GM12878 (cell line): ENCODE measurements at regions not wholly inside any gene's neighbourhood (a gene's known extent, or its start where the extent isn't known, plus 50 kb on each side); places are given as distances from the start of the nearest gene placed in this dataset.

ENCODE experiments used
- ATAC-seq: fragments of 200-7000 bp; cut with Tn5 transposase; 3 replicates; pipeline ENCODE4 v1.9.1; 2020; ENCODE audit warnings: mild to moderate bottlenecking, moderate library complexity
- BruUV-seq: library from RNA; stranded (reverse); fragments of 400-500 nt; replicated peaks from 2 replicates; lab custom pipeline; 2021; lab: Mats Ljungman, UMichigan
- CTCF ChIA-PET: fragments of 300-600 bp; sonication (Branson Sonifier 250); formaldehyde crosslinking; extraction: SDS; loops from one replicate; lab custom pipeline; 2021; ENCODE audit warnings: inconsistent platforms; lab: Yijun Ruan, JAX
- POLR2A ChIA-PET: fragments of 350-600 bp; formaldehyde crosslinking; extraction: SDS; loops from one replicate; lab custom pipeline; 2021; ENCODE audit warnings: inconsistent platforms; lab: Charles Lee
- RAD21 ChIA-PET: fragments of 300-600 bp; sonication (Branson Sonifier 250); formaldehyde crosslinking; loops from one replicate; lab custom pipeline; 2023; ENCODE audit warnings: antibody characterized with exemption; ENCODE audit not compliant: unreplicated experiment; lab: Charles Lee
- SMC1A ChIA-PET: fragments of 300-600 bp; sonication (Branson Sonifier 250); formaldehyde crosslinking; loops from one replicate; lab custom pipeline; 2023; ENCODE audit not compliant: unreplicated experiment, uncharacterized antibody; lab: Charles Lee
- DNase-seq: peaks from one replicate; pipeline ENCODE4 v3.0.0-alpha.2; 2011; ENCODE audit warnings: low read depth, low spot score
- FAIRE-seq: peaks from 3 replicates; lab custom pipeline; 2011; peaks lifted over from hg19 to GRCh38; lab: Jason Lieb, UNC
- H2AFZ ChIP-seq: 2 replicates; pipeline ENCODE4 v1.6.0; 2011; ENCODE audit warnings: low read depth, low read length, control low read depth; ENCODE audit not compliant: control insufficient read depth
- H3K27ac ChIP-seq: 2 replicates; pipeline ENCODE4 v1.5.1; 2011; ENCODE audit warnings: control low read depth; ENCODE audit not compliant: control insufficient read depth, insufficient read depth
- H3K27me3 ChIP-seq, 2 experiments: replicated peaks in 1 of 2; 2 replicates each; pipeline versions ENCODE4 v1.6.0 to v1.6.1; 2011; ENCODE audit warnings: low read length in 1 of 2; ENCODE audit not compliant: control insufficient read depth in 2 of 2, insufficient read depth in 2 of 2
- H3K36me3 ChIP-seq, 2 experiments: 2 replicates each; pipeline ENCODE4 v1.5.1; 2011; ENCODE audit warnings: low read length in 1 of 2; ENCODE audit not compliant: control insufficient read depth in 2 of 2, insufficient read depth in 2 of 2
- H3K4me1 ChIP-seq: 2 replicates; pipeline ENCODE4 v1.6.1; 2011; ENCODE audit warnings: mild to moderate bottlenecking, low read length, moderate library complexity, mixed read lengths; ENCODE audit not compliant: control insufficient read depth, insufficient read depth
- H3K4me2 ChIP-seq: 2 replicates; pipeline ENCODE4 v1.6.0; 2011; ENCODE audit warnings: control low read depth; ENCODE audit not compliant: control insufficient read depth, insufficient read depth
- H3K4me3 ChIP-seq: fragments of 200-600 bp; sonication (generic); 2 replicates; pipeline ENCODE4 v1.5.1; 2016
- H3K79me2 ChIP-seq: 2 replicates; pipeline ENCODE4 v1.6.0; 2011; ENCODE audit warnings: low read length; ENCODE audit not compliant: control insufficient read depth, insufficient read depth
- H3K9ac ChIP-seq: 2 replicates; pipeline ENCODE4 v1.8.0; 2011; ENCODE audit warnings: low read length, control low read depth, mixed read lengths; ENCODE audit not compliant: control insufficient read depth, insufficient read depth
- H3K9me3 ChIP-seq: replicated peaks from 3 replicates; pipeline ENCODE4 v1.5.1; 2011; ENCODE audit warnings: mild to moderate bottlenecking, low read length; ENCODE audit not compliant: control insufficient read depth, insufficient read depth
- H4K20me1 ChIP-seq: 2 replicates; pipeline ENCODE4 v1.6.0; 2011; ENCODE audit not compliant: control insufficient read depth, insufficient read depth
- ATF7 ChIP-seq: fragments of 450-650 bp; IDR thresholded peaks from 2 replicates; pipeline ENCODE4 v1.6.1; 2016; ENCODE audit warnings: low read depth, mild to moderate bottlenecking
- CEBPB ChIP-seq, 2 experiments: fragments of 150-350 bp in 1 of 2; IDR thresholded peaks; 2 replicates each; pipeline ENCODE4 v1.6.1; 2012 to 2014; ENCODE audit warnings: low read depth in 2 of 2, low read length in 2 of 2, borderline replicate concordance in 1 of 2, inconsistent platforms in 1 of 2
- EZH2 ChIP-seq: IDR thresholded peaks from 2 replicates; pipeline ENCODE4 v1.6.1; 2012; ENCODE audit warnings: low read depth, mild to moderate bottlenecking, control low read depth, inconsistent platforms, low read length, borderline replicate concordance; ENCODE audit not compliant: control insufficient read depth
- HDAC2 ChIP-seq: fragments of 200-600 bp; sonication (generic); IDR thresholded peaks from 2 replicates; pipeline ENCODE4 v1.6.1; 2017
- STAT3 ChIP-seq: IDR thresholded peaks from 2 replicates; pipeline ENCODE4 v1.6.1; 2011; ENCODE audit warnings: low read depth, low read length, improper control_type of control experiment
- SUPT20H ChIP-seq: IDR thresholded peaks from 2 replicates; pipeline ENCODE4 v1.6.1; 2011; ENCODE audit warnings: low read depth, mild to moderate bottlenecking, low read length, moderate library complexity, borderline replicate concordance; ENCODE audit not compliant: control insufficient read depth
- whole genome bisulfite sequencing: methylation state at CpG from one replicate; pipeline ENCODE4 v1.1.6; 2016; ENCODE audit warnings: low lambda C conversion rate; ENCODE audit not compliant: insufficient replicate concordance, insufficient coverage; ENCODE audit errors: missing lambda C conversion rate; 5-methylcytosine and 5-hydroxymethylcytosine counted together
- in situ Hi-C: fragments of 300-500 bp; cut with MboI; formaldehyde crosslinking; loops from 9 replicates; pipeline ENCODE4 v1.14.3; 2018; ENCODE audit warnings: mixed read lengths
- intact Hi-C: fragments of 100-400 bp; cut with micrococcal nuclease; formaldehyde crosslinking; loops from one replicate; pipeline ENCODE4 v1.14.2; 2022; ENCODE audit not compliant: unreplicated experiment
- TF ChIP-seq, protein P1 (sequence below): fragments of 450-650 bp; IDR thresholded peaks from 2 replicates; pipeline ENCODE4 v1.6.1; 2017; ENCODE audit warnings: mild to moderate bottlenecking
- TF ChIP-seq, protein P2 (sequence below): fragments of 450-650 bp; IDR thresholded peaks from 2 replicates; pipeline ENCODE4 v1.6.1; 2016; ENCODE audit warnings: mild to moderate bottlenecking
- TF ChIP-seq, protein P3 (sequence below): IDR thresholded peaks from 2 replicates; pipeline ENCODE4 v1.6.1; 2011; ENCODE audit warnings: mild to moderate bottlenecking, low read depth, low read length, moderate library complexity; ENCODE audit not compliant: insufficient replicate concordance
- TF ChIP-seq, protein P4 (sequence below): IDR thresholded peaks from 2 replicates; pipeline ENCODE4 v1.6.1; 2011; ENCODE audit warnings: low read depth, mild to moderate bottlenecking, low read length, moderate library complexity, borderline replicate concordance; ENCODE audit errors: extremely low read depth

DNA sequence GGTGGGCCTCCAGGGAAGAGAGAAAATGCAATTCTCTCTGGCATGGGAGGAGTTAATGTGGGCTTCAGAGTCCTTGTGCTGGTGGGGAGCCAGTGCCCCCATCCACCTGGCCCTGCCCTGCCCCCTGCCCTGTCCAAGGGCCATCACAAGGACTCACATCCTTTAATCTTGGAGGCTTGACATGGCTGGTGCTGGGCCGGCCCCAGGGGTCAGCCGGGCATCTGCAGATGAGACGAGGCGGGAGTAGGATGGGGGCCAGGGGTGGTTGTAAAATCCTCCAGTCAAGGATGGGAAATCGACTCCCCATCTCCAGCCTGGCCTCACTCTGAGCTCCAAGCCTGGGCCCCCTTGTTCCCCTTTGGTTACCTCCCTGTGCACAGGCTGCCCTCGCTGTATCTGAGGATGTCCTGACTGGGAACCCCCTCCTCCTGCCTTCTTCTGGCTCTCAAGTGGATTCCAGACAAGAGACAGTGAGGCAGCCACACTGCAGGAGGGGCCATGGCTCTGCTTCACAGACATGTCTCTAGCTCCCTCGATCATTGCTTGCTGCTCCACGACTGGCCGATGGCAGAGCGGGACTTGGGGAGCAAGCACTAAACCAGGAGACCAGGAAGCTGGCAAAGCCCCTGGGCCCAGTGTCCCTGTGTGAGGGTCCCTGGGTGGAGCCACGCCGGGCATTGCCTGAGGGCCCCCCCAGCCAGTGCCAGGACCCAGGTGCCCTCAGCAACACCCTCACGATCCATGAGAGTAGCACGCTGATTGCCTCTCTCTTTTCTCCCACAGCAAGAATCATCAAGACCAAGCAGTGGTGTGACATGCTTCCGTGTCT, 1120.5 kb downstream of the BRD1 start:
- TF ChIP-seq ATF7: no peak
- TF ChIP-seq, protein P1, sequence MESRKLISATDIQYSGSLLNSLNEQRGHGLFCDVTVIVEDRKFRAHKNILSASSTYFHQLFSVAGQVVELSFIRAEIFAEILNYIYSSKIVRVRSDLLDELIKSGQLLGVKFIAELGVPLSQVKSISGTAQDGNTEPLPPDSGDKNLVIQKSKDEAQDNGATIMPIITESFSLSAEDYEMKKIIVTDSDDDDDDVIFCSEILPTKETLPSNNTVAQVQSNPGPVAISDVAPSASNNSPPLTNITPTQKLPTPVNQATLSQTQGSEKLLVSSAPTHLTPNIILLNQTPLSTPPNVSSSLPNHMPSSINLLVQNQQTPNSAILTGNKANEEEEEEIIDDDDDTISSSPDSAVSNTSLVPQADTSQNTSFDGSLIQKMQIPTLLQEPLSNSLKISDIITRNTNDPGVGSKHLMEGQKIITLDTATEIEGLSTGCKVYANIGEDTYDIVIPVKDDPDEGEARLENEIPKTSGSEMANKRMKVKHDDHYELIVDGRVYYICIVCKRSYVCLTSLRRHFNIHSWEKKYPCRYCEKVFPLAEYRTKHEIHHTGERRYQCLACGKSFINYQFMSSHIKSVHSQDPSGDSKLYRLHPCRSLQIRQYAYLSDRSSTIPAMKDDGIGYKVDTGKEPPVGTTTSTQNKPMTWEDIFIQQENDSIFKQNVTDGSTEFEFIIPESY: no peak
- in situ Hi-C loops: no loop called here

DNA sequence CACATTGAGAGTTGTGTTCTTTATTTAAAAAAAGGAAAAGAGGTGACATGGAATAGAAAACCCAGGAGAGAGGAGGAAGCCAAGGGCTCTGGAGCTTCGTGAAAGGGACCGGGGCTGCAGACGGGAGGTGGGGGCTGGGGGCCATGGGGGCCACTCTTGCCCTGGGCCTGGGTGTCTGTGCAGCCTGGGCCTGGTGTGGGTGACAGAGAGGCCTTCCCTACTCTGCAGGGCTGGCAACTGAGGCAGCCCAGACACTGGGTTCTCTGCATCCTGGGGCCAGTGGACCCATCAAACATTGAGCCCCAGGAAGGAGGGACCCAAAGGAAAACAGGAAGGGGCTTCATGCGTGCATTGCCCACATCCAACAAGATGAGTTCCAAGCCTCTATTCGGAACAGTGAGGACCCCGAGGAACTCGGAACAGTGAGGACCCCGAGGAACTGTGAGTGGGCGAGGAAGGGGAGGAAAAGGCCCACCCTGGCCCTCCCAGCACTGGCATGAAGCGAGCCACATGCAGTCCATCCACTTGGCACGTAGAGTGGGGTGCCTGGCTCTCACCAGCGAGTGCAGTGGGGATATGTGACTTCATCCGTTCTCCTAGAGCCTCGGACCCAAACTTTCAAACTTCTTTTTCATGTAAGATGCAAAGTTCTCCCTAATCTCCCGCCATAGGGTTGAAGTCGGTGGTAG, 1121.6 kb downstream of the BRD1 start:
- intact Hi-C loops: no loop called here
- RAD21 ChIA-PET: no interaction called here
- 19% methylated on average over 16 of the region's 16 CpGs for WGBS
- Histone ChIP-seq H3K79me2 (no peaks in the 10 kb centered on the region), H3K4me1 (no peaks in the 10 kb centered on the region), H3K36me3 (no peaks in the 10 kb centered on the region), H2AFZ (no peak overlapping the region), H3K27me3 (no peaks in the 10 kb centered on the region), H3K4me3 (no peak overlapping the region), H3K9me3 (no peaks in the 10 kb centered on the region; the same call in 2 of the 3 replicates), H3K4me2 (no peak overlapping the region), H4K20me1 (no peaks in the 10 kb centered on the region), H3K9ac (no peak overlapping the region), H3K27ac (no peak overlapping the region)
- FAIRE-seq (no peak), ATAC-seq (no peak), DNase-seq (no peak)
- CTCF ChIA-PET: no interaction called here
- SMC1A ChIA-PET: no interaction called here
- TF ChIP-seq STAT3: no peak
- TF ChIP-seq, protein P2, sequence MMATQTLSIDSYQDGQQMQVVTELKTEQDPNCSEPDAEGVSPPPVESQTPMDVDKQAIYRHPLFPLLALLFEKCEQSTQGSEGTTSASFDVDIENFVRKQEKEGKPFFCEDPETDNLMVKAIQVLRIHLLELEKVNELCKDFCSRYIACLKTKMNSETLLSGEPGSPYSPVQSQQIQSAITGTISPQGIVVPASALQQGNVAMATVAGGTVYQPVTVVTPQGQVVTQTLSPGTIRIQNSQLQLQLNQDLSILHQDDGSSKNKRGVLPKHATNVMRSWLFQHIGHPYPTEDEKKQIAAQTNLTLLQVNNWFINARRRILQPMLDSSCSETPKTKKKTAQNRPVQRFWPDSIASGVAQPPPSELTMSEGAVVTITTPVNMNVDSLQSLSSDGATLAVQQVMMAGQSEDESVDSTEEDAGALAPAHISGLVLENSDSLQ: no peak
- TF ChIP-seq, protein P3, sequence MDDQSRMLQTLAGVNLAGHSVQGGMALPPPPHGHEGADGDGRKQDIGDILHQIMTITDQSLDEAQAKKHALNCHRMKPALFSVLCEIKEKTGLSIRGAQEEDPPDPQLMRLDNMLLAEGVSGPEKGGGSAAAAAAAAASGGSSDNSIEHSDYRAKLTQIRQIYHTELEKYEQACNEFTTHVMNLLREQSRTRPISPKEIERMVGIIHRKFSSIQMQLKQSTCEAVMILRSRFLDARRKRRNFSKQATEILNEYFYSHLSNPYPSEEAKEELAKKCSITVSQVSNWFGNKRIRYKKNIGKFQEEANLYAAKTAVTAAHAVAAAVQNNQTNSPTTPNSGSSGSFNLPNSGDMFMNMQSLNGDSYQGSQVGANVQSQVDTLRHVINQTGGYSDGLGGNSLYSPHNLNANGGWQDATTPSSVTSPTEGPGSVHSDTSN: no peak
- no peak for TF ChIP-seq CEBPB (IDR thresholded peaks at IDR 0.05; ENCODE audit: borderline replicate concordance in 1 of 2, low read depth in 2 of 2, low read length in 2 of 2)
- TF ChIP-seq EZH2: no peak
- no peak for TF ChIP-seq SUPT20H
- no peak for TF ChIP-seq HDAC2
- TF ChIP-seq, protein P4, sequence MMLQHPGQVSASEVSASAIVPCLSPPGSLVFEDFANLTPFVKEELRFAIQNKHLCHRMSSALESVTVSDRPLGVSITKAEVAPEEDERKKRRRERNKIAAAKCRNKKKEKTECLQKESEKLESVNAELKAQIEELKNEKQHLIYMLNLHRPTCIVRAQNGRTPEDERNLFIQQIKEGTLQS: no peak
- no TSS peak for BruUV-seq
- POLR2A ChIA-PET: no interaction called here
- in situ Hi-C loops: no loop called here

More for the DNA sequence above, 1120.5 kb downstream of the BRD1 start:
- FAIRE-seq (no peak), DNase-seq (no peak), ATAC-seq (no peak)
- Histone ChIP-seq H2AFZ (no peak overlapping the region), H3K4me3 (no peak overlapping the region), H3K9me3 (no peaks in the 10 kb centered on the region; the same call in 2 of the 3 replicates), H3K9ac (no peak overlapping the region), H3K4me1 (no peaks in the 10 kb centered on the region), H3K27me3 (no peaks in the 10 kb centered on the region), H3K4me2 (no peak overlapping the region), H3K79me2 (no peaks in the 10 kb centered on the region), H4K20me1 (no peaks in the 10 kb centered on the region), H3K36me3 (no peaks in the 10 kb centered on the region), H3K27ac (no peak overlapping the region)
- SMC1A ChIA-PET: no interaction called here
- POLR2A ChIA-PET: no interaction called here
- WGBS: 26% methylated on average over 14 of the region's 15 CpGs
- CTCF ChIA-PET: no interaction called here
- RAD21 ChIA-PET: no interaction called here
- intact Hi-C loops: no loop called here
- no TSS peak for BruUV-seq
